B cell (primary cell): ENCODE measurements at regions not wholly inside any gene's neighbourhood (a gene's known extent, or its start where the extent isn't known, plus 50 kb on each side); places are given as distances from the start of the nearest gene placed in this dataset.

Experiments
- ATAC-seq: fragments of 200-7000 bp; cut with Tn5 transposase; one replicate; pipeline ENCODE4 v1.10.0; 2021; ENCODE audit warnings: low read depth, mild to moderate bottlenecking, moderate number of reproducible peaks, moderate library complexity
- CTCF ChIA-PET: fragments of 350-600 bp; sonication (Branson Sonifier 250); formaldehyde crosslinking; loops from one replicate; lab custom pipeline; 2021; ENCODE audit warnings: antibody characterized with exemption, inconsistent platforms; lab: Charles Lee
- POLR2A ChIA-PET: fragments of 350-600 bp; sonication (Branson Sonifier 250); formaldehyde crosslinking; loops from one replicate; lab custom pipeline; 2021; ENCODE audit warnings: antibody characterized with exemption; lab: Charles Lee
- DNase-seq: peaks from one replicate; pipeline ENCODE4 v3.0.0; 2013
- H2AFZ ChIP-seq: 2 replicates; pipeline ENCODE4 v1.6.1; 2012; ENCODE audit warnings: mild to moderate bottlenecking, low read depth, low read length; ENCODE audit not compliant: insufficient read depth, poor library complexity, severe bottlenecking
- H3K27ac ChIP-seq, 2 donors: 1 replicate in 1 of 2; 2 replicates in 1 of 2; pipeline ENCODE4 v1.5.1; 2012 to 2013; ENCODE audit warnings: low read length in 2 of 2, mild to moderate bottlenecking in 2 of 2, moderate library complexity in 1 of 2
- H3K27me3 ChIP-seq, 4 experiments: fragments of 200-600 bp in 1 of 4; sonication (generic) in 1 of 4; replicated peaks in 1 of 4; 1 replicate in 2 of 4; 2 replicates in 2 of 4; pipeline versions ENCODE4 v1.6.1 to v1.7.0; 2013 to 2016; ENCODE audit warnings: low read length in 3 of 4, mild to moderate bottlenecking in 2 of 4, mixed read lengths in 1 of 4, moderate library complexity in 1 of 4; ENCODE audit not compliant: insufficient read depth in 4 of 4, control insufficient read depth in 3 of 4; ENCODE audit errors: control extremely low read depth in 1 of 4
- H3K36me3 ChIP-seq, 2 experiments: replicated peaks in 1 of 2; 1 replicate in 1 of 2; 2 replicates in 1 of 2; pipeline versions ENCODE4 v1.6.1 to v1.7.1; 2013; ENCODE audit warnings: low read length in 1 of 2; ENCODE audit not compliant: insufficient read depth in 2 of 2, control insufficient read depth in 1 of 2; ENCODE audit errors: control extremely low read depth in 1 of 2, extremely low read depth in 1 of 2
- H3K4me1 ChIP-seq, 2 donors: fragments of 200-600 bp in 1 of 2; sonication (generic) in 1 of 2; 1 replicate in 1 of 2; 2 replicates in 1 of 2; pipeline versions ENCODE4 v1.5.1 to v1.6.1; 2013 to 2017; ENCODE audit warnings: low read length in 2 of 2; ENCODE audit not compliant: control insufficient read depth in 2 of 2, insufficient read depth in 2 of 2
- H3K4me2 ChIP-seq: replicated peaks from 2 replicates; pipeline ENCODE3; 2012; ENCODE audit warnings: mild to moderate bottlenecking, low read depth, low read length; ENCODE audit not compliant: poor library complexity, severe bottlenecking
- H3K4me3 ChIP-seq, 5 experiments: fragments of 200-600 bp in 1 of 5; sonication (generic) in 1 of 5; 1 replicate in 3 of 5; 2 replicates in 2 of 5; pipeline versions ENCODE4 v1.5.1 to v1.7.0; 2011 to 2016; ENCODE audit warnings: low read length in 4 of 5, mild to moderate bottlenecking in 4 of 5, low read depth in 2 of 5, control low read depth in 1 of 5, moderate library complexity in 1 of 5; ENCODE audit not compliant: insufficient read depth in 1 of 5; ENCODE audit errors: control extremely low read depth in 1 of 5, extremely low read depth in 1 of 5
- H3K79me2 ChIP-seq: fragments of 200-600 bp; sonication (generic); one replicate; pipeline ENCODE4 v1.6.0; 2016; ENCODE audit warnings: low read length; ENCODE audit not compliant: control insufficient read depth, insufficient read depth
- H3K9ac ChIP-seq: fragments of 200-600 bp; sonication (generic); 2 replicates; pipeline ENCODE4 v1.6.1; 2017; ENCODE audit warnings: mild to moderate bottlenecking, low read length, moderate library complexity
- H3K9me3 ChIP-seq, 3 donors: one replicate each; pipeline versions ENCODE4 v1.6.1 to v1.7.1; 2013; ENCODE audit warnings: low read length in 2 of 3; ENCODE audit not compliant: control insufficient read depth in 2 of 3, insufficient read depth in 1 of 3; ENCODE audit errors: control extremely low read depth in 1 of 3
- H4K20me1 ChIP-seq: 2 replicates; pipeline ENCODE4 v1.6.0; 2012; ENCODE audit warnings: mild to moderate bottlenecking, low read length; ENCODE audit not compliant: insufficient read depth, control insufficient read depth, poor library complexity, severe bottlenecking
- H3K27ac Mint-ChIP-seq: one replicate; pipeline ENCODE4 v1.8.0; 2021; ENCODE audit warnings: mixed read lengths
- H3K27me3 Mint-ChIP-seq: one replicate; pipeline ENCODE4 v1.8.0; 2021; ENCODE audit warnings: mixed read lengths
- H3K4me1 Mint-ChIP-seq: one replicate; pipeline ENCODE4 v1.8.0; 2021; ENCODE audit warnings: mixed read lengths
- H3K4me3 Mint-ChIP-seq: one replicate; pipeline ENCODE4 v1.8.0; 2021; ENCODE audit warnings: mixed read lengths
- H3K9me3 Mint-ChIP-seq: one replicate; pipeline ENCODE4 v1.8.0; 2022; ENCODE audit warnings: mixed read lengths; ENCODE audit not compliant: insufficient read depth
- CTCF ChIP-seq: fragments of 200-600 bp; IDR thresholded peaks from one replicate; pipeline ENCODE4 v1.8.0; 2022; ENCODE audit warnings: antibody characterized with exemption, mild to moderate bottlenecking
- EZH2 ChIP-seq: IDR thresholded peaks from 2 replicates; pipeline ENCODE4 v1.6.1; 2012; ENCODE audit warnings: borderline replicate concordance, low read depth, mild to moderate bottlenecking, moderate library complexity, low read length; ENCODE audit not compliant: insufficient read depth, poor library complexity, severe bottlenecking
- WGBS: methylation state at CpG from one replicate; pipeline ENCODE4 v1.1.5; 2013; ENCODE audit warnings: missing lambda C conversion rate; ENCODE audit not compliant: insufficient coverage; 5-methylcytosine and 5-hydroxymethylcytosine counted together
- intact Hi-C: fragments of 100-400 bp; cut with micrococcal nuclease; formaldehyde crosslinking; loops from one replicate; pipeline ENCODE4 v1.10.0; 2022

GRCh38 chr16:86455116-86455515 is 55.2 kb upstream of the FOXF1 start:
- ChIA-PET CTCF (no interaction called here), POLR2A (no interaction called here)
- peaks cover 0 to 6% (median 0%) of the 10 kb centered on the region in 4 experiments for H3K27me3 ChIP-seq
- H3K79me2 ChIP-seq = no peaks in the 10 kb centered on the region
- H3K27ac Mint-ChIP-seq = no peak overlapping the region
- ATAC-seq = no peak
- intact Hi-C loops = no loop called here
- H3K4me1 ChIP-seq = no peaks in the 10 kb centered on the region
- peaks cover 53% of the 10 kb centered on the region for H3K27me3 Mint-ChIP-seq
- peaks cover 0 to 9% (median 0%) of the 10 kb centered on the region in 3 donors for H3K9me3 ChIP-seq
- no peaks in the 10 kb centered on the region for H3K4me1 Mint-ChIP-seq
- TF ChIP-seq EZH2 (no peak), CTCF (no peak)
- H3K4me3 ChIP-seq = no peak overlapping the region
- no peaks in the 10 kb centered on the region for H4K20me1 ChIP-seq
- no peak overlapping the region for H3K27ac ChIP-seq
- H2AFZ ChIP-seq = no peak overlapping the region
- no peak for DNase-seq
- 90% methylated on average over 8 of the region's 10 CpGs for WGBS
- no peaks in the 10 kb centered on the region for H3K9me3 Mint-ChIP-seq
- H3K4me2 ChIP-seq = no peak overlapping the region
- no peak overlapping the region for H3K4me3 Mint-ChIP-seq
- no peaks in the 10 kb centered on the region for H3K36me3 ChIP-seq
- H3K9ac ChIP-seq = no peak overlapping the region

GRCh38 chr16:86455640-86456039 is 54.7 kb upstream of the FOXF1 start:
- peaks cover 0 to 6% (median 0%) of the 10 kb centered on the region in 4 experiments for H3K27me3 ChIP-seq
- no peaks in the 10 kb centered on the region for H3K36me3 ChIP-seq
- no peak overlapping the region for H2AFZ ChIP-seq
- DNase-seq (no peak), ATAC-seq (no peak)
- H3K27ac ChIP-seq = no peak overlapping the region
- intact Hi-C loops = no loop called here
- WGBS = 84% methylated on average over 9 of the region's 14 CpGs
- no peaks in the 10 kb centered on the region for H3K79me2 ChIP-seq
- TF ChIP-seq CTCF (no peak), EZH2 (no peak)
- H3K4me3 ChIP-seq = no peak overlapping the region
- peaks cover 0 to 7% (median 0%) of the 10 kb centered on the region in 3 donors for H3K9me3 ChIP-seq
- ChIA-PET CTCF (no interaction called here), POLR2A (no interaction called here)
- no peaks in the 10 kb centered on the region for H3K4me1 ChIP-seq
- H4K20me1 ChIP-seq = no peaks in the 10 kb centered on the region
- H3K9ac ChIP-seq = no peak overlapping the region
- H3K9me3 Mint-ChIP-seq = no peaks in the 10 kb centered on the region
- no peak overlapping the region for H3K27ac Mint-ChIP-seq
- no peaks in the 10 kb centered on the region for H3K4me1 Mint-ChIP-seq
- peaks cover 56% of the 10 kb centered on the region for H3K27me3 Mint-ChIP-seq
- H3K4me3 Mint-ChIP-seq = no peak overlapping the region
- no peak overlapping the region for H3K4me2 ChIP-seq
